H1 (cell line): ENCODE measurements at regions not wholly inside any gene's neighbourhood (a gene's known extent, or its start where the extent isn't known, plus 50 kb on each side); places are given as distances from the start of the nearest gene placed in this dataset.

ENCODE experiments used
- CTCF ChIA-PET: fragments of 300-600 bp; sonication (Branson Sonifier 250); formaldehyde crosslinking; loops from one replicate; lab custom pipeline; 2021; ENCODE audit not compliant: partially characterized antibody; lab: Charles Lee
- POLR2A ChIA-PET: fragments of 300-600 bp; sonication (Branson Sonifier 250); formaldehyde crosslinking; loops from one replicate; lab custom pipeline; 2021; ENCODE audit warnings: inconsistent platforms; ENCODE audit not compliant: partially characterized antibody; lab: Charles Lee
- DNase-seq, 2 experiments: peaks; one replicate each; pipeline versions ENCODE4 v3.0.0 to v3.0.0-alpha.2; 2010 to 2022; ENCODE audit warnings: low spot score in 2 of 2, low read depth in 1 of 2, mixed read lengths in 1 of 2
- FAIRE-seq: peaks from 2 replicates; lab custom pipeline; 2011; peaks lifted over from hg19 to GRCh38; lab: Jason Lieb, UNC
- H2AFZ ChIP-seq: 2 replicates; pipeline ENCODE4 v1.8.1; 2012; ENCODE audit warnings: low read length, inconsistent platforms
- H2AK5ac ChIP-seq: 2 replicates; pipeline ENCODE4 v1.6.1; 2013; ENCODE audit warnings: low read depth, low read length
- H2BK120ac ChIP-seq: replicated peaks from 2 replicates; pipeline ENCODE3; 2013; ENCODE audit warnings: low read depth, low read length, inconsistent platforms
- H2BK12ac ChIP-seq: 2 replicates; pipeline ENCODE4 v1.6.1; 2013; ENCODE audit warnings: low read depth, low read length
- H2BK15ac ChIP-seq: 2 replicates; pipeline ENCODE4 v1.6.1; 2013; ENCODE audit warnings: low read length
- H2BK20ac ChIP-seq: 2 replicates; pipeline ENCODE4 v1.6.1; 2013; ENCODE audit warnings: low read length
- H2BK5ac ChIP-seq: 2 replicates; pipeline ENCODE4 v1.6.1; 2013; ENCODE audit warnings: low read depth, low read length
- H3K14ac ChIP-seq: 2 replicates; pipeline ENCODE4 v1.6.1; 2013; ENCODE audit warnings: inconsistent platforms; ENCODE audit not compliant: insufficient read length
- H3K18ac ChIP-seq: 2 replicates; pipeline ENCODE4 v1.6.1; 2013; ENCODE audit warnings: low read length; ENCODE audit errors: extremely low read depth
- H3K23ac ChIP-seq: 2 replicates; pipeline ENCODE4 v1.6.1; 2013; ENCODE audit warnings: inconsistent platforms; ENCODE audit not compliant: insufficient read length
- H3K23me2 ChIP-seq: 2 replicates; pipeline ENCODE4 v1.6.1; 2013; ENCODE audit warnings: low read depth, low read length
- H3K27ac ChIP-seq: 2 replicates; pipeline ENCODE4 v1.6.1; 2011; ENCODE audit warnings: low read depth, low read length, inconsistent platforms
- H3K27me3 ChIP-seq, 4 experiments: replicated peaks in 1 of 4; 1 replicate in 1 of 4; 2 replicates in 3 of 4; pipeline versions ENCODE4 v1.6.1 to v1.8.1; 2011 to 2013; ENCODE audit warnings: low read length in 3 of 4, mild to moderate bottlenecking in 3 of 4, inconsistent platforms in 2 of 4, mixed read lengths in 2 of 4, moderate library complexity in 1 of 4; ENCODE audit not compliant: control insufficient read depth in 3 of 4, insufficient read depth in 3 of 4; ENCODE audit errors: extremely low read depth in 1 of 4
- H3K36me3 ChIP-seq, 4 experiments: 2 replicates each; pipeline versions ENCODE4 v1.6.1 to v1.8.1; 2011 to 2013; ENCODE audit warnings: mild to moderate bottlenecking in 4 of 4, low read length in 3 of 4, moderate library complexity in 2 of 4, control low read depth in 1 of 4, inconsistent platforms in 1 of 4; ENCODE audit not compliant: insufficient read depth in 4 of 4, control insufficient read depth in 2 of 4
- H3K4ac ChIP-seq: replicated peaks from 2 replicates; pipeline ENCODE3; 2013; ENCODE audit warnings: low read length, low read depth, mixed read lengths, inconsistent platforms; ENCODE audit not compliant: insufficient read length
- H3K4me1 ChIP-seq, 4 experiments: replicated peaks in 1 of 4; 1 replicate in 1 of 4; 2 replicates in 3 of 4; pipeline versions ENCODE4 v1.6.1 to v1.8.1; 2011 to 2013; ENCODE audit warnings: low read length in 3 of 4, inconsistent platforms in 2 of 4, mixed read lengths in 1 of 4; ENCODE audit not compliant: insufficient read depth in 4 of 4, control insufficient read depth in 3 of 4
- H3K4me2 ChIP-seq, 2 experiments: 2 replicates each; pipeline versions ENCODE4 v1.6.1 to v1.8.1; 2011 to 2013; ENCODE audit warnings: low read depth in 2 of 2, low read length in 2 of 2, control low read depth in 1 of 2, inconsistent platforms in 1 of 2, mild to moderate bottlenecking in 1 of 2; ENCODE audit not compliant: insufficient read depth in 1 of 2
- H3K4me3 ChIP-seq, 4 experiments: fragments of 200-600, 300-600 bp in 1 of 4; sonication (generic), shearing (Covaris generic), sonication (Bioruptor Twin) in 1 of 4; 2 replicates each; pipeline versions ENCODE4 v1.5.1 to v1.8.1; 2011 to 2016; ENCODE audit warnings: low read length in 4 of 4, low read depth in 3 of 4, control low read depth in 2 of 4, inconsistent platforms in 2 of 4, mild to moderate bottlenecking in 2 of 4, mixed read lengths in 1 of 4, moderate library complexity in 1 of 4; ENCODE audit not compliant: insufficient read depth in 2 of 4; ENCODE audit errors: extremely low read depth in 1 of 4
- H3K56ac ChIP-seq: replicated peaks from 2 replicates; pipeline ENCODE3; 2013; ENCODE audit warnings: low read depth, mild to moderate bottlenecking, mixed read lengths, low read length, inconsistent platforms; ENCODE audit not compliant: insufficient read length
- H3K79me1 ChIP-seq: 2 replicates; pipeline ENCODE4 v1.6.1; 2013; ENCODE audit warnings: low read depth, low read length, control low read depth
- H3K79me2 ChIP-seq, 2 experiments: 2 replicates each; pipeline versions ENCODE4 v1.6.1 to v1.8.1; 2012 to 2013; ENCODE audit warnings: low read length in 2 of 2, mild to moderate bottlenecking in 2 of 2, inconsistent platforms in 1 of 2; ENCODE audit not compliant: insufficient read depth in 2 of 2, control insufficient read depth in 1 of 2
- H3K9ac ChIP-seq, 4 experiments: replicated peaks in 1 of 4; 1 replicate in 1 of 4; 2 replicates in 3 of 4; pipeline versions ENCODE4 v1.6.1 to v1.8.1; 2011 to 2013; ENCODE audit warnings: low read depth in 3 of 4, low read length in 3 of 4, control low read depth in 2 of 4, mild to moderate bottlenecking in 2 of 4, moderate library complexity in 2 of 4, inconsistent platforms in 1 of 4; ENCODE audit errors: extremely low read depth in 1 of 4
- H3K9me3 ChIP-seq, 2 experiments: 2 replicates each; pipeline versions ENCODE4 v1.6.1 to v1.8.1; 2012 to 2013; ENCODE audit warnings: mild to moderate bottlenecking in 2 of 2, moderate library complexity in 2 of 2, control low read depth in 1 of 2, inconsistent platforms in 1 of 2, low read depth in 1 of 2, low read length in 1 of 2, mixed read lengths in 1 of 2; ENCODE audit not compliant: insufficient read depth in 2 of 2
- H4K20me1 ChIP-seq, 2 experiments: replicated peaks in 1 of 2; 2 replicates each; pipeline versions ENCODE3 to v1.8.1; 2011 to 2013; ENCODE audit warnings: inconsistent platforms in 2 of 2, low read length in 2 of 2, mild to moderate bottlenecking in 1 of 2; ENCODE audit not compliant: insufficient read depth in 2 of 2, control insufficient read depth in 1 of 2
- H4K5ac ChIP-seq: 2 replicates; pipeline ENCODE4 v1.6.1; 2013; ENCODE audit warnings: low read length, low read depth, mixed read lengths, inconsistent platforms; ENCODE audit not compliant: insufficient read length
- H4K8ac ChIP-seq: 2 replicates; pipeline ENCODE4 v1.8.0; 2013; ENCODE audit warnings: mild to moderate bottlenecking, moderate library complexity, low read length, inconsistent platforms; ENCODE audit not compliant: insufficient read depth; ENCODE audit errors: extremely low read depth
- H4K91ac ChIP-seq: replicated peaks from 2 replicates; pipeline ENCODE3; 2013; ENCODE audit warnings: low read length, mixed read lengths, inconsistent platforms; ENCODE audit not compliant: insufficient read length
- ATF3 ChIP-seq: IDR thresholded peaks from 2 replicates; pipeline ENCODE4 v1.6.1; 2011; ENCODE audit warnings: low read depth, mild to moderate bottlenecking, low read length; ENCODE audit not compliant: insufficient read depth
- CHD1 ChIP-seq: IDR thresholded peaks from 2 replicates; pipeline ENCODE4 v1.6.1; 2012; ENCODE audit warnings: low read depth, low read length, improper control_type of control experiment
- CHD2 ChIP-seq: IDR thresholded peaks from 2 replicates; pipeline ENCODE4 v1.6.1; 2012; ENCODE audit warnings: low read length, improper control_type of control experiment
- FOSL1 ChIP-seq: IDR thresholded peaks from 2 replicates; pipeline ENCODE4 v1.6.1; 2011; ENCODE audit warnings: mild to moderate bottlenecking, low read depth, low read length, moderate library complexity; ENCODE audit not compliant: insufficient read depth
- HDAC2 ChIP-seq, 2 experiments: fragments of 300-600 bp in 1 of 2; sonication (generic) in 1 of 2; IDR thresholded peaks; 2 replicates each; pipeline ENCODE4 v1.6.1; 2011 to 2012; ENCODE audit warnings: low read depth in 2 of 2, low read length in 2 of 2, mild to moderate bottlenecking in 2 of 2, moderate library complexity in 2 of 2, borderline replicate concordance in 1 of 2, inconsistent platforms in 1 of 2
- KDM4A ChIP-seq: IDR thresholded peaks from one replicate; pipeline ENCODE4 v1.7.1; 2012; ENCODE audit warnings: low read depth, mild to moderate bottlenecking, moderate library complexity, low read length, inconsistent platforms; ENCODE audit not compliant: severe bottlenecking
- KDM5A ChIP-seq: fragments of 200-600 bp; IDR thresholded peaks from 2 replicates; pipeline ENCODE4 v1.7.1; 2012; ENCODE audit warnings: mild to moderate bottlenecking, low read length, inconsistent platforms, mixed read lengths
- POLR2A ChIP-seq, 2 experiments: IDR thresholded peaks; 1 replicate in 1 of 2; 2 replicates in 1 of 2; pipeline ENCODE4 v1.6.1; 2011; ENCODE audit warnings: low read depth in 2 of 2, low read length in 2 of 2, mild to moderate bottlenecking in 2 of 2; ENCODE audit errors: control extremely low read depth in 1 of 2
- POLR2AphosphoS5 ChIP-seq: IDR thresholded peaks from 2 replicates; pipeline ENCODE4 v1.6.1; 2011; ENCODE audit warnings: low read depth, low read length
- TBP ChIP-seq: IDR thresholded peaks from 2 replicates; pipeline ENCODE4 v1.6.1; 2011; ENCODE audit warnings: low read depth, low read length, improper control_type of control experiment
- WGBS, 2 experiments: shearing (Covaris generic) in 1 of 2; methylation state at CpG; one replicate each; pipeline versions ENCODE4 v1.1.6 to v1.1.7; 2013 to 2015; ENCODE audit warnings: low lambda C conversion rate in 2 of 2, mixed read lengths in 2 of 2, inconsistent platforms in 1 of 2, low coverage in 1 of 2, missing lambda C conversion rate in 1 of 2; ENCODE audit not compliant: insufficient replicate concordance in 2 of 2, insufficient coverage in 1 of 2, insufficient read length in 1 of 2; ENCODE audit errors: extremely low coverage in 1 of 2, missing lambda C conversion rate in 1 of 2; 5-methylcytosine and 5-hydroxymethylcytosine counted together

- no peak for FAIRE-seq
- Histone ChIP-seq H3K79me2 (no peaks in the 10 kb centered on the region), H3K4me2 (no peak overlapping the region), H2AFZ (no peak overlapping the region), H3K23me2 (peaks cover 4% of the 10 kb centered on the region; the same call in 1 of the 2 replicates), H3K79me1 (no peaks in the 10 kb centered on the region), H3K9ac (no peak overlapping the region), H2BK5ac (no peak overlapping the region), H3K14ac (no peak overlapping the region), H3K27ac (no peak overlapping the region), H2AK5ac (no peak overlapping the region), H3K36me3 (no peaks in the 10 kb centered on the region), H3K4me3 (no peak overlapping the region), H4K91ac (no peak overlapping the region), H3K4me1 (peaks cover 0 to 9% (median 2%) of the 10 kb centered on the region in 4 experiments; a peak in 2 of 7 replicates), H3K9me3 (no peaks in the 10 kb centered on the region), H3K56ac (no peak overlapping the region), H2BK120ac (no peak overlapping the region), H4K8ac (no peak overlapping the region), H4K5ac (no peak overlapping the region), H2BK12ac (no peak overlapping the region), H2BK20ac (no peak overlapping the region), H3K23ac (no peak overlapping the region), H2BK15ac (no peak overlapping the region), H4K20me1 (peaks cover 0 to 2% of the 10 kb centered on the region in 2 experiments), H3K27me3 (no peaks in the 10 kb centered on the region; a peak in 1 of 7 replicates), H3K18ac (no peak overlapping the region), H3K4ac (no peak overlapping the region)
- TF ChIP-seq ATF3 (no peak), CHD1 (no peak), HDAC2 (IDR thresholded peaks at IDR 0.05; ENCODE audit: borderline replicate concordance in 1 of 2, low read depth in 2 of 2, low read length in 2 of 2) (no peak), TBP (no peak), FOSL1 (no peak), CHD2 (no peak), POLR2AphosphoS5 (no peak), POLR2A (IDR thresholded peaks at IDR 0.05; ENCODE audit: control extremely low read depth in 1 of 2, low read depth in 2 of 2, low read length in 2 of 2) (no peak), KDM4A (no peak), KDM5A (no peak)
- 94% methylated on average over 5 of the region's 5 CpGs; no CpG with 5 or more reads in 1 of the 2 experiments for WGBS, 2 experiments
- ChIA-PET POLR2A (no interaction called here), CTCF (no interaction called here)
- DNase-seq, result no peak
Measured at GRCh38 chr13:40192452-40192851, 474.0 kb downstream of the FOXO1 start.
